Upper lobe of right lung (tissue), 1 donor: ENCODE measurements at regions not wholly inside any gene's neighbourhood (a gene's known extent, or its start where the extent isn't known, plus 50 kb on each side); places are given as distances from the start of the nearest gene placed in this dataset.

Experiments used
- ATAC-seq: fragments of 200-7000 bp; cut with Tn5 transposase; one replicate; pipeline ENCODE4 v1.9.1; 2020; ENCODE audit warnings: mild to moderate bottlenecking, moderate library complexity
- DNase-seq: peaks from one replicate; pipeline ENCODE4 v3.0.0-alpha.2; 2020
- H3K27ac ChIP-seq: fragments of 200-600 bp; one replicate; pipeline ENCODE4 v1.8.0; 2022
- H3K27me3 ChIP-seq: fragments of 200-600 bp; one replicate; pipeline ENCODE4 v1.8.0; 2022; ENCODE audit warnings: mild to moderate bottlenecking
- H3K36me3 ChIP-seq: fragments of 200-600 bp; one replicate; pipeline ENCODE4 v1.8.0; 2022
- H3K4me1 ChIP-seq: fragments of 200-600 bp; one replicate; pipeline ENCODE4 v1.8.0; 2022
- H3K4me3 ChIP-seq: fragments of 200-600 bp; one replicate; pipeline ENCODE4 v1.8.0; 2022; ENCODE audit warnings: mild to moderate bottlenecking
- H3K9me3 ChIP-seq: fragments of 200-600 bp; one replicate; pipeline ENCODE4 v1.8.0; 2022
- CTCF ChIP-seq: fragments of 200-600 bp; IDR thresholded peaks from one replicate; pipeline ENCODE4 v1.8.0; 2022; ENCODE audit warnings: antibody characterized with exemption
- intact Hi-C: fragments of 100-400 bp; cut with DNase I; formaldehyde crosslinking; loops from one replicate; pipeline ENCODE4 v1.11.0; 2022
- donor health status: DM: no; HTN: yes; CAD: no; lungs with severe emphysema.

- intact Hi-C loops = no loop called here
- Histone ChIP-seq H3K4me1 (no peaks in the 10 kb centered on the region), H3K9me3 (no peaks in the 10 kb centered on the region), H3K4me3 (no peak overlapping the region), H3K27me3 (no peaks in the 10 kb centered on the region), H3K36me3 (no peaks in the 10 kb centered on the region), H3K27ac (no peak overlapping the region)
- TF ChIP-seq CTCF = no peak
- DNase-seq (no peak), ATAC-seq (no peak)
These were observed 78.2 kb downstream of the HACD1 start for GRCh38 chr10:17538941-17539340.

DNA sequence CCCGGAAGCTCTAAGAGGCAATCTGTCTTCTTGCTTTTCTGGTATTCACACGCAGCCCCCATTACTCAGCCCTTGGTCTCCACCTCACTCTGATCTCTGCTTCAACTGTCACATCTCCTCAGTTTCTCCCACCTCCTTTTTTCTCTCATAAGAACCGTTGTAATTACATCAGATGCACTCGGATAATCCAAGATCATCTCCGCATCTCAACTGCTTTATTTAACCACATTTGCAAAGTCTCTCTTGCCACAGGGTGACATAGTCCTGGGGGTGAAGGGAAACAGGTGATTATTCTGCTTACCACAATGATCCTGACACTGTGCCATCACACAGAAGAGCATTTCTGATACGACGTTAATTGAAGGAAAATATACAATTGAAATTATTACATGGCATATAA is 79.9 kb downstream of the HACD1 start:
- no peak for TF ChIP-seq CTCF
- Histone ChIP-seq H3K36me3 (no peaks in the 10 kb centered on the region), H3K4me1 (no peaks in the 10 kb centered on the region), H3K27ac (no peak overlapping the region), H3K9me3 (no peaks in the 10 kb centered on the region), H3K27me3 (no peaks in the 10 kb centered on the region), H3K4me3 (no peak overlapping the region)
- intact Hi-C loops = no loop called here
- ATAC-seq (no peak), DNase-seq (no peak)

GRCh38 chr10:17536221-17536620 is 81.0 kb downstream of the HACD1 start:
- TF ChIP-seq CTCF = no peak
- DNase-seq (no peak), ATAC-seq (no peak)
- Histone ChIP-seq H3K27ac (no peak overlapping the region), H3K36me3 (no peaks in the 10 kb centered on the region), H3K27me3 (no peaks in the 10 kb centered on the region), H3K4me3 (no peak overlapping the region), H3K9me3 (no peaks in the 10 kb centered on the region), H3K4me1 (no peaks in the 10 kb centered on the region)
- intact Hi-C loops = no loop called here

- no peaks in the 10 kb centered on the region for H3K9me3 ChIP-seq
These were observed 79.3 kb upstream of the ST8SIA6 start for GRCh38 chr10:17533731-17534130.

DNA sequence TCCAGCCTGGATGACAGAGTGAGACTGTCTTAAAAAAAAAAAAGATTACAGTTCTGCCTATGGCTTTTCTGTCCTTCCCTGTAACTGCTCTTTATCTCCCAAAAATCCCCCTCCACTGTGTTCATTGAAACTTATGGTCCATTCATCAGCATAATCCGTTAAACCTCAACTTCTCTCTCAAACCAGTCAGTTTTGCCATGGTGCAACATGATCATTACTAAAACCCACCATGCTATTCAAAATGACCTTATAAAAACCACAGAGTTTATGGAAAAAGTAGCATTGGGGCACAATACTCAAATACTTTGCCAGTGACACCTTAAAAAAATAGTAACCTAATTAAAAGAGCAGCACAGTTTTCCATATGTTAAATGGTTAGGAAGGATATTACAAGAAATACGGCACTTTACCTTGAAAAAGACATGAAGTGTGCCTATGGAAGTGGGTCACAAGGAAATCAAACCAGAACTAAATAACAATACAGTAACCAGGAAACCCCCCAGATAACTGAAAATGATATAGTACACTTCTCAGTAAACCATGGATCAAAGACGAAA is 74.0 kb upstream of the ST8SIA6 start:
- intact Hi-C loops = no loop called here
- no peak for TF ChIP-seq CTCF
- DNase-seq (no peak), ATAC-seq (no peak)
- H3K4me1 ChIP-seq = no peaks in the 10 kb centered on the region
- no peak overlapping the region for H3K4me3 ChIP-seq
- no peaks in the 10 kb centered on the region for H3K36me3 ChIP-seq
- no peaks in the 10 kb centered on the region for H3K9me3 ChIP-seq
- no peak overlapping the region for H3K27ac ChIP-seq
- no peaks in the 10 kb centered on the region for H3K27me3 ChIP-seq

More at GRCh38 chr10:17533731-17534130, 79.3 kb upstream of the ST8SIA6 start:
- H3K27ac ChIP-seq = no peak overlapping the region
- H3K27me3 ChIP-seq = no peaks in the 10 kb centered on the region
- no peaks in the 10 kb centered on the region for H3K36me3 ChIP-seq
- H3K4me3 ChIP-seq = no peak overlapping the region
- intact Hi-C loops = no loop called here
- no peak for TF ChIP-seq CTCF
- DNase-seq (no peak), ATAC-seq (no peak)
- no peaks in the 10 kb centered on the region for H3K4me1 ChIP-seq
